GM19025 (cell line): ENCODE measurements at regions not wholly inside any gene's neighbourhood (a gene's known extent, or its start where the extent isn't known, plus 50 kb on each side); places are given as distances from the start of the nearest gene placed in this dataset.
"Not testable (repeated sequence)": the region's sequence is repeated elsewhere in the genome, so short reads cannot be mapped to it uniquely, and the experiment has no call there.

Source experiments
- ATAC-seq: cut with Tn5 transposase; IDR thresholded peaks from one replicate; pipeline ENCODE4 v1.9.1; 2021; ENCODE audit warnings: mild to moderate bottlenecking, low read depth, moderate library complexity; ENCODE audit not compliant: unreplicated experiment

DNA sequence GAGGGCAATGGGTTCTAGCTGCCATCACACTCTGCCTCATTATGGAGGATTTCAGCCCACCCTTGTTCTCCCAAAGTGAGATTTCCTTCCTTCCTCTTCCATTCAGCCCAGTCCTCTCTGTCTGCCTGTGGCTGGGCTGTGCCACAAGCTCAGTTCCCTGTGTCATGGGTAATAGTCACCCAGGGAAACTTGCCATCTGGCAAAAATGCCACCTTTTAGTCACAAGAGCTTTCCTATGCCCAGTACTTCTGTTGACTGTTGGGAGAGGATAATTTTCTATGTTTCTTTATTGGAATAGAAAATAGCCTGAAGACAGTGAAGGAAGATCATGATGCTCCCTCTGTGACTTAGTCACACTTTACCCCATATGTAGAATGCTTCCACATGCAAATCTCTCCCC lies 71.4 kb downstream of the TLR4 start:
- ATAC-seq, result no peak

DNA sequence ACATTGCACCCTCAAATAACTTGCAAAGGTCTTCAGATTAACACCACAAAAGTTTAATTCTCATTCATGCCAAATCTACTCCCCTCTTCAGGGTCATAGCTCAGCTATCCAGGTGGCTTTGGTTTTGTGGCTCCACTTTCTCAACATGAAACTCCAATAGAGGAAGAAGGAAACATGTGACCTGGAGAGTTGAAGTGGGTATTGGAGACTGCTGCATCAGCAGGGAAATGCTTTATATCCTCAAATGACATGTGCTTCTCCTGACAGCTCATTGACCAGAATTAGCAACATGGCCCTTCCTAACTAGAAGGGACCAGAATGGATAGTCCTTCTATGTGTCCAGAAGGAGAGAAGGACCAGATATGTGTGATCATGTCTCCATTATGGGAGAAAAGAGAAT lies 73.6 kb downstream of the TLR4 start:
- no peak for ATAC-seq

DNA sequence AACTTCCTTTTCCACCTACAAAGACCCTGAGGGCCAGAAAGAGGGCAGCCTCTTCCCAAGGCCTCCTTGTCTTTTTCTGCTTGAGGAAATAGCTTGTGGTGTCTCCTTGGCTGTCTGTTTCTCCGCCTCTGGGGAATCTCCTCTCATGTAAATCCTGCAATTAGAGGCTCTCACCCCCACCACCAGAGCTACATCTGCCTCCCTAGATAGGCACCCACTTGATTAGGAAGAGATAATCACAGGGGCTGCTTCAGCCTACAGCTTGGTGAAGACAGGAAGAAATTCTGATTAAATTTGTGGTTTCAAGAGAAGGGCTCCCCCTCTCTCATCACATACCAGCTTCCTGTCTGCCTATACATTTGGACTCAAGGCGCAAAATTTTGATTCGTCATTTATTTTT lies 75.6 kb downstream of the TLR4 start:
- ATAC-seq, result no peak

DNA sequence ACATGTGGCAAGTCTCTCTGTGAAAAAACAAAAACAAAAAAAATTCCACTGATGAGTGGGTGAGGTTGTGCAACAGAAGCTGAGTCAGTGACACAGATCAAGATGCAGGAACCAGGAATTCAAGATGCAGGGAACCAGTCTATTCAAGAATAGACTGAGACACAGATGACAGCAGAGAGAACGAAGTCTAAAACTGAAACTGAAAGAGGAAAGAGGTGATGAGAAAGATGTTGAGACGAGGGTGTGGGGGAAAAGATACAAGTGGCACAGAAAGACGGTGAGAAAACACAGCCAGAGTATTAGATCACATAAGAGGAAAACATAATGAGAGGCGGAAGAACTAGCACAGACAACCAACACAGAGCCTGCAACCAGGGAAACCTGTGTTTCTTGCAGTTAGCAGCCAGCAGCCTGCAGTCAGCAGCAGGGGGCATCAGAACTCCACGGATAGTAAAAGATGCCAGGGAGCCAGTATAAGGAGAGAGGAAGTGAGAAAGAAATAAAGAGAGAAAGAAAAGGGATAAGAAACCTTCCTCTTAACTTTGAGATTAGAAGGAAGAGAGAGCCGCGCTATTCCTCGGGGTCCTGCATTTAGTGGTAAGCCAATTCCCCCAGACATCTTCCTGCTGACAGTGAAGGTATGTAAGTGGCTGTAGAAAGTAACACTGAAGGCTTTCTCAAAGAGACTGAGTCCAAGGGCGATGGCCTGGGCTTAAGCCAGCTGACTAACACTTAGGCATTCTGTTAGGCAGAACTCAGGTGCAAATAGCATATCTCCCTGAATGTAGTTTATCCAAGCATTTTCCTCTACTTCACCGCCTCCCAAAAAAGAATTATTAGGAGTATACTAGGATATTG lies 79.0 kb downstream of the TLR4 start:
- peak; percentile 58 for ATAC-seq

DNA sequence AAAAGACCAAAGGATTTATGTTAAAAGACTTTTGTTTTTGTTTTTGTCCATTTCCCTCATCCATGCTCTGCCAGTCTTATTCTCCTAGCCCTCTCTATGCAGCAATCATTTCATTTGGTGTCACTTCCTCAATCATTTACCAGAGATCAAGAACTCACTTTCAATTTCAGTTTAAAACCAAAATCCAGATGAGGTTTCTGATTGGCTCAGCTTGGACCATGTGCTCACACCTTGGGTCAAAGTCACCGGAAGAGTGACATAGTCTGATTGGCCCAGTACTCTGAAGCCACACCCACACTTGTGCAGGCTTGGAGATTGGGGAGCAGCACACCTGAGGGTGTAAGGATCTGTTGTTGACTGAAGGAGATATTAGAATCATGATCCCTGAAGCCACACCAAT lies 79.6 kb downstream of the TLR4 start:
- peak; percentile 64 for ATAC-seq

DNA sequence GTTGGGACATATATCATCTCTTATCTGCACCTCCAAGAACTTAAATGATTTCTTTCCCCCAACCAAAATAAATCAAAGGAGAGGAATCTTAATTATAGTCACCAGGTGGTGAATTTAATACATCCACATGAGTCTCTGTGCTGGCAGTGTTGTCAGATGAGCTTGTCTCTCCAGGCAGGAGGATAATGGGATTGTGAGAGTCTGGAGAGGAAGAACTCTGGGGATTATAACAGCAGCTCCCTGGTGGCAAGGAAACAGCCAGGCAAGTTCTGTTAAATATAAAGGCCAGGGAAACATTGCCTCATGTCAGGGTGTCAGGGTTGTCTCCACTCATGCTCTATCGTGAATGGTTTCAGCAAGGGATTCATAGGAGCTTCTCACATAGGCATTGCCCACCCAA lies 80.8 kb downstream of the TLR4 start:
- no peak for ATAC-seq

DNA sequence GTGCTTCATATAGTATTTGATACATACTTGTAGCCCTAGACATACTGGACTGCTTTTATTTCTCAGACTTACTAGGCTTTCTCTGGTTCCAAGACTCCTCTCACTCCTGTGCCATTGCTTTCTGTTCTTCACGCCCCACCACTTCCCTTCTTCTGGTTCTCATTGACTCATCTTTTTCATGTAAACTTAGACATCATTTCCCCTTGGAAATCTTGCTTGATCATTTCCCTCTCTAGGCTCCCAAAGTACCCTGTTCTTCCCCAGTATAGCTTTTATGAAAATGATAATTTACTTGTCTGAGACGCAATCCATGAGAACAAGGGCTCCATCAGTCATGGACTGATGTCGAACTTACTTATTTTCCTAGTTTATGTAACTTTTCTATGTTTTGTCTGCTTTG lies 83.5 kb downstream of the TLR4 start:
- ATAC-seq, result no peak

DNA sequence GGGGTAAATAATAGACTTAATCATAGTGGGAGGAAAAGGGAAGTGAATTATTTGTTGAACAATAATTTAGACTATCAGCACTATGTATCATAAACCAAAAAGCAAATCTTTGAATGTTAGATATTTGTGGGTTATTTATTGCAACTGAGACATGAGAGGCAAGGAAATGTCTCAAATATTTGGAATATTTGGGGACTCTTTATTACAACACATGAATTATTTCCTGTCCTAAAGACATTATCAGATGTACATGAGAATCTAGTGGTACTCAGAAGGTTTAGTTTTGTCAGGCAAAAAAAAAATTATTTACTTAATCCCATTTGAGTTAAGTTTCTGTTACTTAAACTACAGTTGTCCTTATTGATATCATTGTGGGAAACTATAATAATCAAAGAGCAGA lies 91.1 kb downstream of the TLR4 start:
- ATAC-seq, result no peak

DNA sequence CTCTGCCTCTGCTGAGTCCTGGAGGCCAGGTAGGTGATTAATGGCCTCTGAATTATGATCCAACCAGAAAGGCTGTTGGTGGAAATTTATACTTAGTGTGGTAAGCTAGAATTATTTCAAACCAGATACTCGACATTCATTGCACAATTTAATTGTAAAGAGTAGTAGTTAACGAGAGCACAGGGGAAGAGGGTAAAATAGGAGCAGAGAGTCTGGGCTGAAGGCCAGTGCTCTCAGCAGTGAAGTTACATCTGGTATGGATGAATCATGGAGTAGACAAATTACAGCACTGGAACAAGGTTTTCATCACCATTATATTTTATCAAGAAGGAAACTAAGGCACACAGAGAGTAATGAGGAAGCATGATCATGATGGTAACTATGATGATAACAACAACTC lies 92.5 kb downstream of the TLR4 start:
- ATAC-seq, result no peak

DNA sequence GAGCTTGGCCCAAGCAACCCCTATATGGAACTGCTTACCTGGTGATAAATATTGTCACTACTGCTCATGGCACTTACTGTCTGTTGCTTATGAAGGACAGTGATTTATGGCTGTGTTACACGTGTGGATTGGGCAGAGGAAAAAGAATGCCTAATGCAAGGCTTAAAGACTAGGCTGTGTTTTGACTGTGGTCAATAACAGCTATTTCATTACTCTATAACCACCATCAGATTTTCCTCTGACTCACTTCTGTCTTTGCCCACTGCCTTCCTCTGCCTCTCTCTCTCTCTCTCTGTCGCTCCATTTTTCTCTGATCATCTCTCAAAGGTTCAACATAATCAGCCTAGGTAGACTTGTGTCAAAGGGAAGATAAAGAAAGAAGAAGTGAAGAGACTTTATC lies 96.2 kb downstream of the TLR4 start:
- no peak for ATAC-seq

DNA sequence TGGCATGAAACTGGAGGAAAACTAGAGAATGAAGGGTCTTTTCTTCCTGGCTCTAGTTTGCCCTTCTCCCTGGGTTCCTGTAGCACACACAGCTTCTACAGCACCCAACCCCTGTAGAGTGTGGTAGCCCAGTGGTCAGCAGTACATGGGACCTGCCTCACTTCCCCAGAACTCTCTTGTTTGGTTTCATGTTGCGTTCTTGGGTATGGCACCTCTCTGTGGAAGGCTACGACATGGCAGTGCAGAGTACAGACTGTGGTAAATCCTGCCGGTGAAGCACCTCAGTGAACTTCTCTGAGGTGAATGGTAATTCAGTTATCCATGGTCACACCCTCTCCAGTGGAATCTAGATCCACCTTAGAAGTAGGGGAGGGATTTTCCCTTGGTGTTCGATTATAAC lies 105.5 kb downstream of the TLR4 start:
- ATAC-seq, result no peak

DNA sequence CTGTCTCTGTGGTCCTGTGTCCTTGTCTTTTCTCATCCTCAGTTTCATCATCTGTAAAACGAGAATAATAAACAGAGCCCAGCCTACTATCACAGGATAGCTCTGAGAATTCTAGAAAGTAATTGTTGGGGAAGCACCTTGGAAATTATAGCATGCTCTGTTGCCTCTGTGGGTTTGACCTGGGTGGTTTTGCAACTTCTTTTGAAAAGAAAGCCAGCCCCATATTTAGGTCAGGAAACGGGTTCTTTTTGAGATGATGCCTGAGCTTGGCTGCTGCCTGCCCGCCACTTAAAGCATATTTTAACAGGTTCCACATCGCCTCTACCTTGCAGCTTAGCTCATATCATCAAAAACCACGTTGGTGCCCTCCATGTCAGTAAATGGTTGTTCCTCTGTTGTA lies 111.1 kb downstream of the TLR4 start:
- no peak for ATAC-seq

DNA sequence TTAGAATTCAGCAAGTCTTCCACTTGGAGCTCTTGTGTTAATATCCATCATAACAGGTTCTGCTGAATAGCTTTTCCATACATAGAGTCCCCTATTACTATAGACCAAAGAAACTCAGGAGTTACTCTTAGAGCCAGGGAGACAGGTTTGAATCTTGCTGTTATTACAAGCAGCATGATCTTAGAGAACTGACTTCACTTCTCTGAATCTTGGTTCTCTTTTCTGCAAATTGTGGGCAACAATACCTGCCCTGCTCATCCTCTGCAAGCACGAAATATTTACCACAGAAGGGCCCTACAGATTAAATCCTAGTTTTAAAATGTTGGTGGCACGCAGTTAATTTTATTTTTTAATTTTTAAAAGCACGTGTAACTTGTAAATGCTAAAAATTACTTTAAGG lies 111.7 kb downstream of the TLR4 start:
- ATAC-seq, result no peak

DNA sequence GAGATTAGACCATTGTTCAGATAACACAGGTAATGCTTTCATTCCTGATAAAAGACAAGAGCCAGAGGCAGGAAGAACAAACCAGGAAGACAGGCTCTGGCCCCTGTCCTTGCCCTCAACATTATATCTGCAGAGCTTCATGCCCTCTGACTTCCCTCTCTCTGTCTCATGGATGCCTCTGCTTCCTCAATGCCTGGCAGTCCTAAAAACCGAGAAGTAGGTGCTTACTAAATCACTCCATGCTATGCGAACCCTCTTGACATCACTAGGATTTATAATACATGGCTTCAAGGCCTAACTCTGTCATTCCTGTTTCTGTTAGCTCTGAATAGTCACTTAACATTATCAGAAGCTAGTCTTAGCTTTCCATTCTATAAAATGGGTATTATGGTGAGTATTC lies 117.8 kb downstream of the TLR4 start:
- ATAC-seq, result no peak

DNA sequence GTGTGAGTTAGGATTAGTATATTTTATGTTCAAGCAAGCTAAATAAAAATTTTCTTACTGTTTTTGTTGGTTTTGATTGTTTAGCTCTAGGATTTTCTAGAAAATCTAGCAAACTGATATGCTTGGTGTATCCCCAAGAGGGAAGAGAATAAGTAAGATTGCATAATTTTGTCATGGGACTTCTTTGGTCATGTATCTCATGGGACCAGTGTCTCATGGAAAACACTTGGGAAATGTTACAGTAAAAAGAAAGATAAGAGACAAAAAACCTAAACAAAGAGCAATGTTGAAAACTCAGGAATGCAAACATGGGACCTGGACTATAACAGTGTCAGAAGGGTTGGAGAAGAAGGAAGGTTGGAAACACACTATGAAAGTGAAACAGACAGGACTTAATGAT lies 119.4 kb downstream of the TLR4 start:
- no peak for ATAC-seq

DNA sequence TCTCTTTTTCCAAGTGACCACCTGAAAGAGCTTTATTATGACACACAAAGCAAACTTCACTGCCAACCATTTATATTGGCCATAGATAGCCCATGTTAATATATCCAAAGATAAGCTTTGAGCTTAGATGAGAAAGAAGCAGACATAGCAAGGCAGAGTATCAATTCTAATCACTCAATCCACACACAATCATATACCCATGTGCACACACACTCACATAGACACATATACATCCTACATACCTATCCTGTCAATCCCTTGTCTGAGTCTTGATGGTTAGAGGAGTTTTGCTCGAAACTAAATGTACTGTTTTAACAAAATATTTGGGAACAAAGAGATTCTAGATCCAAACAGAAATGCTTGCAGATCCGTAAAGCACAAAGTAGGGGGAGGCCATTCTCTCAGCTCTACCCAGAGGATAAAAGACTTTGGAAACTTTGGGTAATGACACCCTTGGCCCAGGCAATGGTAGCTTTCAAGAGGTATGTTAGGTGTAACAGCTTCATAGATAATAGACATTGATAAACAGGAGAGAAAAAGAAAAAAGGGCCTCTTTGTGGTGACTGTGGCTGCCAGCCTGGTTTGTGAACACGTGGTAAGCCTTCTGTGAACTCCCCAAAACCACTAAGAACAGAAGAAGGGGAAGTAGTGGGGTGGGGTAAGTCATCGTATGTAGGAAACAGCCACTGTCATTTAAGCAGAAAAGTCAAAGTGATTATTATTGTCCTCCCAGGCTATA lies 121.6 kb downstream of the TLR4 start:
- ATAC-seq, result peak; percentile 98

DNA sequence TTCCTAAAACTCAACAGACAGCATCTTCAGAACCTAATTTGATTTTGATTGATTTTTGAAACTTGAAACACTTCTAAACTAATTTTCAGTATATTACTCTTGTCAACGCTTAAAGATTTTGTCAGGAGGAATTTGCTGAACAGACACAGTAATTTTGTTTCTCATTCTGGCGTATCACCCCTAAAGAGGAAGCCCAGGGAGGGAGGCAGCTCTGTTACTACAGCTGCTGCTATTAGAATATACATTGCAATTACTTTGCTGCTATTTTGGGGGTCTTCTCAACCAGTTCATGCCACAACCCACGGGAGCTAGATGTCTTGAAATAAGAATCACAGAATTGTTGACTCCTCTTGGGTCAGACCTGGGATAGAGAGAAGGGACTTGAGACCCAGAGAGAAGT lies 122.6 kb downstream of the TLR4 start:
- no peak for ATAC-seq

DNA sequence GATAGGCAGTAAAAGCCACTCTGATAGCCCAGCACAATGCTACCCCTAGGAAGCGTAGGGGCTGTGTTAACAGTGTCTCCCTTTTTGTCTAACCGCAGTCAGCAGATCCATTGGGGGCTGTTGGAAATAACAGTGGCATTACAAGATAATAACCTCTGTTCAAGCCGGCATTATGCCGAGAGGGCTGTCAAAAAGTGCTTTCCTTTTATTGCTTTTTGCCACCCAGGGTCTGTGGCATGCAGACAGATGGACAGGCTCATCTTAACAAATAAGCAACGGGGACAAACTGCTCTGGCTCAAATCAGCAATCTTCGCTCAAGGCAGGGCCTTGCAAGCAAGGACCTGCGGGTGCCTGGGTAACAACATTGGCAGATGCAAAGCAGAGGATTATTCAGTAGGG lies 123.3 kb downstream of the TLR4 start:
- ATAC-seq, result no peak

DNA sequence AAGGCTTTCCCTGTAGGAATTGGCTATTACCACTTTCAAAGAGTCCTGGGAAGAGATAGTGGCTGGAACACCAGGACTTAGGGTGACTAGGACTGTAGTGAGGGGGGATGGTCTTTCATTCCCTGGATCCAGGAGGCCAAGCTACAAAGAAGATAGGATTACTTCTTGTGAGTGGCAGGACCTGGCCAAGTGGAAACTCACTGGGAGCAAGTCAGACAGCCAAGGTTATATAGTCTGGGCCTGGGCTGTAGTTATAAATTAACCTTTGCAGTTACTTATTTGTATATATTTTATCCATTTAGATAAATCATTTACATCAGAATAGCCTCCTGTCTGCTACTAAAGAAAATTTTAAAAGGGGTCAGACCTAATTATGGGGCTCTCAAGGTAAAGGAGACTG lies 124.3 kb downstream of the TLR4 start:
- ATAC-seq, result no peak

DNA sequence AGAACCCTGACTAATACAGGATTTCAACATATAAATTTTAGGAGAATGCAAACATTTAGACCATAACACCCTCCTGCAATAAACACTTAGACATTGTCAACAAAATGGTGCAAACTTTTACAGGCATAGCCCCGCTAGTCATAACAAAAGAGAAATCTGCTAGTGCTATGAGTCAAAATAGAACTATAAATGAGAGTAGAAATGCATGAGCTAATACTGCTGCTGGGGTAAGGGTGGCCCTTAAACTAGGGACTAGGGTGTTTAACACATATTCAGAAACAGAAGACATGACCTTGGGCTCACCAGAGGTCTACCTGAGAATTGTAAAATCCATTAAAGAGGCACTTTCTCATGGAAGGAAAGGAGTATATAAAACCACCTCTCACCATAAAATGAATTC lies 131.6 kb downstream of the TLR4 start:
- ATAC-seq, result no peak

DNA sequence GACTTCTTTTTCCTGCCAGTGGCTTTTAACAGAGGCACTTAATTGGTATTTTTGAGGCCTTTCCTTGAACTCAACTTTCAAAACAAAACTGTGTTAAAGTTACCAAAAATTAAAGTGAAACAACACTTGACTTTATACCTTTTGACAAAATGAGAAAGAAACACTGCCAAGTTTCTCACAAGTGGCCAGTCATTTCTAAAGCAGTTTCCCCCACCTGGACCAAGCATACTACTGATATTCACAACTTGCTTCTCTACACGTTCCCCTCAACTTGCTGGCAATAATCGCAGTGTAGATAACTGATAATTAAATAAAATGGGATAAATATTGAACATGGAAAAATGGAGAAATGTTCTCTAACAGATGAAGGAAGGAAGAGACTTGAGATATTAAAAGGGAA lies 135.7 kb downstream of the TLR4 start:
- no peak for ATAC-seq

DNA sequence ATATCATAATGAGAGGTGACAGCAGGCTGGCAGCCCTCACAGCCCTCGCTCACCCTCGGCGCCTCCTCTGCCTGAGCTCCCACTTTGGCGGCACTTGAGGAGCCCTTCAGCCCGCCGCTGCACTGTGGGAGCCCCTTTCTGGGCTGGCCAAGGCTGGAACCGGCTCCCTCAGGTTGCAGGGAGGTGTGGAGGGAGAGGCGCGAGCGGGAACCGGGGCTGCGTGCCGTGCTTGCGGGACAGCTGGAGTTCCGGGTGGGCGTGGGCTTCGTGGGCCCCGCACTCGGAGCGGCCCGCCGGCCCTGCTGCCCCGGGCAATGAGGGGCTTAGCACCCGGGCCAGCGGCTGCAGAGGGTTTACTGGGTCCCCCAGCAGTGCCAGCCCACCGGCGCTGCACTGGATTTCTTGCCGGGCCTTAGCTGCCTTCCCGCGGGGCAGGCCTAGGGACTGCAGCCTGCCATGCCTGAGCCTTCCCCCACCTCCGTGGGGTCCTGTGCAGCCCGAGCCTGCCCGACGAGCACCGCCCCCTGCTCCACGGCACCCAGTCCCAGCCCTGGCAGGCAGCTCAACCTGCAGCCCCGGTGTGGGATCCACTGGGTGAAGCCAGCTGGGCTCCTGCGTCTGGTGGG lies 147.7 kb downstream of the TLR4 start:
- not testable (repeated sequence) for ATAC-seq
